ENCODE measurements at regions not wholly inside any gene's neighbourhood (a gene's known extent, or its start where the extent isn't known, plus 50 kb on each side); places are given as distances from the start of the nearest gene placed in this dataset.
"Not testable (repeated sequence)": the region's sequence is repeated elsewhere in the genome, so short reads cannot be mapped to it uniquely, and the experiment has no call there.

DNA sequence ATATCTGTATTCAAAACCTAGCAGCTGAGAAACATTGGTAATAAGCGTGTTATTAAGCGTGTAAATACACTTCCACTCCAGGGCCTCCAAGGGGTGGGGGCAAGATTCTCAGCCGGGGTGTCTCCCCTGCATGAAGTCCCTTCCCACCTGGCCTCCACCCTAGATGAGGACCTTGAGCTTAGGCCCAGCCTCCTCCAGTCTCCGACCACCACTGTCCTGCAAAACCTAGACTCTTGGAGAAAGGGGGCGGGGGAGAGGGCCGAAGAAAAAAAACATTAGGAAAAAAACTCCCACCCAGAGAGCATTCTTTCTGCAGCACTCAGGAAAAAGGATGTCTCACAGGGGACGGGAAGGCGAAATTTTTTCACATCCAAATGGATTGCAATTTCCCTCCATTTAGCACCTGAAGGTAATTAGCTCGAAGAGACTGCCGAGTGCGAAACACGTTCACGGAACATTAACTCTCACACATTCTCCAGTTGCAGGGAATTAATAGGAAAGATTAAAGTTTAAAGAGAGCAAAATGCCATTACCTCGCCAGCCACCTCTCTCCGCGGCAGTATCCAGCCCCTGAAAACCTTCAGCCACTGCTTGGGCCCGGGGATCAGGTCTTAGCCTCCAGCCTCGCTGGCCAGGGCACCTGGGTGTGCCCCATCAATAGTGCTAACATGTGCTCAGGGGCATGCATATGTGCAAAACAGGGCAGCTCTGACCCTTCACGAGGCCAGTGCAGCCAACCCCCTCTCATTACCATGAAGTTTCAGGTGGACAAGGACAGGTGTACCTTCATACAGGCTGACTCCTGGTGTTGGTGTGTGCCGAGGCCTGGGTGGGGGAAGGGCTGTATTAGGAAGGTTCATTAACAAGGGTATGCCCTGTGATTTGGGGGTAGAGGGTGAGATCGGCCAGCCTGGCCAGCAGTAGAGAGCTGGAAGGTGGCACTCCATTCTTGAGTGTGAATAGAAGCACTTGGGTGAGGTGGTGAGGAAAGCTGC is 77.2 kb downstream of the HIF1AN start:
- no peak for DNase-seq

GRCh38 chr10:100613846-100614245 is 78.1 kb downstream of the HIF1AN start:
- no peak for DNase-seq

DNA sequence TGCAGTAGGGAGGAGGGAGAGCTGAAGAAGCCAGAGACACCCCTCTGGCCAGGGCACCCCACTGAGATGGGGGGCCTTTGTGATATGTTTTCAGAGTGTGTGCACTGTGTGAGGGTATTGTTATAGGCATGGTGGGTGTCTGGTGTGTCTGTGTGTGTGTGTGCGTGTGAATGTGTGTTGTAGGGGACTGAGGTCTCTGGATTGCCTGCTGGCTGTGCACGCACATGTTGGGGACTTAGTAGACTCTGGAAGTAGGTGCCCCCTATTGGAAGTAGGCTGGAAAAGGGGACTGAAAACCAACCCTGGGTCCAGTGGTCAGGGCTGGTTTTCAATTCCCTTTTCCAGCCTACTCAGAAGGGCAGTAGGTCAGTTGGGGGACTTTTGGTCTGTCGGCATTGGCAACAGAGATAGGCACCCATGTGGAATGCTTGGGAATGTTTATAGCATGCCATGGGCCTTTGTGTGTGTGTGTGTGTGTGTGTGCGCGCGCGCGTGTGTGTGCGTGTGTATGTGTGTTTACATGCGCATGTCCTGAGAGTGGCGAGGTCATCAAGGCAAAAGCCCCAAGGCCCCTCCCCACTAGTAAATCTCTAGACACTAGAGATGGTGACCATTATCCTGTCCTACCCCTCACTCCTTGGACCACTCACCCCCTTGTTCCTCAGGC is 78.8 kb downstream of the HIF1AN start:
- DNase-seq = no peak

GRCh38 chr10:100615241-100615640 is 79.5 kb downstream of the HIF1AN start:
- DNase-seq = no peak

- no peak for DNase-seq
Measured at GRCh38 chr10:100615908-100616307, 80.2 kb downstream of the HIF1AN start.

DNA sequence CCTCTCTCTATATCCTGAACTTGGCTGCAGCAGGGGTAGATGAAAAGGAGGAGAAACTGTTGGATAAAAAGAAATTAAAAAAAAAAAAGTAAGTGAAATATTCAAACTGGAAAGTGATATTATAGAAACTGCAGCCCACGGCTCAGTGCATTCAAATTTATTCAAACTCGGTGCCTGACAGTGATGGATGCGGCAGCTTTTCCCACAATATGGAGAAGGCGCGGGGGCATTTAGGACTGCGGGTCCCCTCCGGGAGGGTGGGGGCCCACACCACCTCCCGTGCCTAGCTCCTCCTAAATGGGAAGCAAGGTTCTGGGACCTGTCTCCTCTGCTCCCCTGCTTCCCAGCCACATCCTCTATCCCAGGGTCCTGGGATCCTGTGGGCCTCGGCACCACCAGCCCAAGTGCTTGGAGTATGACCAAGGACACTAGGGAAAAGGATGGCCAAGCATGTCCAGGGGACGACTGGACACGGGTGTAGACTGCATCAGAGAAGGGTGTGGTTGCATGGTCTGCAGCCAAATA is 82.4 kb downstream of the HIF1AN start:
- no peak for DNase-seq

DNA sequence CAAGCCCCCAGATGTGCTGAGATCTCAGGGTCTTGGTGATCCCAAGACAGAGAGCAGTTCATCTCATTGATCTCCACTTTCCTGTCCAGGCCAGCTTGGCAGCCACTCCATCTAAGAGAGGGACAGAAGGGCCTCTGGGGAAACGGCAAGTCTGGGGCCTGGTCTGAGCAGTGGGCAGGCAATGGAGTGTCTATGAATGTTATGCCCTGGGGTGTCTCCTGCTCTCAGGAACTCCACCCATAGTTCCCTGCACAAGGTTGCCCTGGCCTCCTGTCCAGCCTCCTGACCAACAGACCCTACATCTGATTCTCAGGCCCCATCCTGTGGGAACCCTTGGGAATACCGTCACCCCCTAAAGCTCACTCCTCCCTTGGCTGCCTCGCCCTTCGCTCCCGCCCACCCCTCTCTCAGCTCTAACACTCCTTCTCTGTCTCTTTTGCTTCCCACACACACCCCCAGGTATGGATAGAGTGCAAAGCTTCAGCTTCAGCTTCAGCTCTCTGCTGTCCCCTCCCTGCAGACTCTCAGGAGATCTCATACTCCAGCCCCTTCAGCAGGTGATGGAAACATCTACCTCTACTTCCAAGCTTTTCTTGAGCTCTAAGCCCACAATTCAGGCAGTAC is 83.0 kb downstream of the HIF1AN start:
- no peak for DNase-seq

- DNase-seq = no peak
Measured at GRCh38 chr10:100620087-100620835, 84.5 kb downstream of the HIF1AN start.

DNA sequence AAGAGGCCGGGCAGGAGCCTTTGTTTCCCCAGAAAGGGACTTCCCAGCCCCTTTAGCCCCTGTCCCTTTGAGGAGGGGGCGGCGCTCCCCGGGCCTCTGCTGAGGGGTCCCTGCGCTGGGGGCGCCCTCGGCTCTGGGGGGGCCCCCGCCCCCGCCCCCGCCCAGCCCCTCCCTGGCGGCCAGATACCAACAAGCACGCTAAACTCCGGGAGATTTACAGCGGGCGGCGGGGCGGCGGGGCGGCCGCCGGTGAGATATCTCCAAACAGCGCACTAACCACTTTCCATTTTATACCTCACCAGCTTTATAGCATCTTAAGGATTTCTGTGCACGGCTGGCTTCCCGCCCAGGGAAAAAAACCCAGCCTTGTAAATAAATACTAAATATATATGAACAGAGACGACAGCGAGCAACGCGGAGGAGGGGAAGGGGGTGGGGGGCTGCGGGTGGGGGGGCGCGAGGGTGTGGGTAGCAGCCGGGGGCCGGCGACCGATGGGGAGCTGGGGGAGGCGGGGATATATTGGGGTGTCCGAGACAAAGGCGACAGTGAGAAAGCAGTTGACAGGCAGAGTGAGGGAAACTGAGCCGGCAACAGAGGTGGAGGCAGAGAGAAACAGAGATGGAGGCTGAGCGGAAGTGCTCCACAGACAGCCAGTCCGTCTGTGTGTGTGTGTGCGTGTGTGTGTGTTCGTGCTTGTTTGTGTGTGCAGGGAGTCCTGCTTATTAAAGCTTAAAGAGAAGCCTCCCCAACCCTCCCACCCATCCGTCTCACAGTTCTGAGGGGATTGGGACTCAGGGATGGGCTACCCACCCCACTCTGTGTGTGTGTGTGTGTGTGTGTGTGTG is 85.8 kb downstream of the HIF1AN start:
- DNase-seq = no peak

GRCh38 chr10:100622946-100623345 is 87.2 kb downstream of the HIF1AN start:
- DNase-seq = no peak

- no peak for DNase-seq
Measured at GRCh38 chr10:100623521-100624230, 87.9 kb downstream of the HIF1AN start.

DNA sequence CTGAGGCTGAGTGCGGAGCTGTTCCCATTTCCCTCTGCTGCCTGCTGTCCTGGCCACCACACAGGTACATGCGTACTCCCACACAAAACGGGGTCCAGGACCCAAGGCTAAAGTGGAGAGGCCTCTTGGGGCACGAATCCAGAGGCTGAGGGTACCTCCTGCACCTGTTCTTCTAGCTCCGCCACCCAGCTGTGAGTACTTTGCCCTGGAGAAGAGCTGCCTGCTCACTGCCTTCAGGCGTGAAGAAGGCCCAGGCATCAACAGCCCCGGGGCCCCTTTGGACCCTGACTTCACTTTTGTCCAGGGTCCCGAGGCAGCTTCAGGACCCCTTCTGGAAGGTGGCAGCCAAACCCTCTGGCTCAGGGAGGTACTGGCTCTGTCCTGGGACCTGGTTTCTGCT is 88.6 kb downstream of the HIF1AN start:
- no peak for DNase-seq

GRCh38 chr10:100625816-100626215 is 90.1 kb downstream of the HIF1AN start:
- DNase-seq = no peak

DNA sequence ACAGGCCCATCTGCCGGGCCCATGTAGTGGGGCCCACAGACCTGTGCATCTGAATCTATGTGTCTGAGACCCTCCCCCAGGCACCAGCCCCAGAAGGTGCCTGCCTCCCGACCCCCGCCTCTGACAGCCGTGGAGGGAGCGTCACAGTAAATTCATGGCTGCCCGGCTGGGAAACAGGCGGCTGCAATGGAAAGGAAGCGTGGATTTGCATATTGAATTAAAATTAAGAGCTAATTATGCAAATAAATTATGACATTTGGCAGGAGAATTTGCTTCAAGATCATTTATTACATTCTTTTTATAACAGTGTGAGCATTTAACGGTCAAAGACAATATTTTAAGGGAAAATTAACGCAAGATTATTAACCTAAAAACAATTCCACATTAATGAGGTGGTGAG is 92.3 kb downstream of the HIF1AN start:
- no peak for DNase-seq

GRCh38 chr10:100631192-100631591 is 95.4 kb downstream of the HIF1AN start:
- DNase-seq = no peak

GRCh38 chr10:100632027-100632426 is 96.3 kb downstream of the HIF1AN start:
- no peak for DNase-seq

DNA sequence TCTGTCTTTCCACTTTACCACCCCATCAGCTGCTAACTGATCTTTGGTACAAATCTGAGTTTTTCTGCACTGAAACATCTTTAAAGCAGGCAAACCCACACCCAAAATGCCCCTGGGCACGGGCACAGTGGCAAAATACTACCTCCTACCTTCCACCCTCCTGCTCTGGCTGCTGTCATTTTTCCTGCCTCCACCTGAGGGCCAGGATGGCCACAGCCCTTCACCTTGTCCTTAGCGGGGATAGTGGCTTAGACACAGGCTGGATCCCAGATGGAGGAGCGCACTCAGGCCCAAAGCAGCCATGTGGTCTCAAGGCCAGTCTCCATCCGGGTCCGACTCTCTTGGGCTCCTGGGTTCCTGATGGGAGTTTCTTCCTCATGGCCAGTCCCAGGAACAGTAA is 98.3 kb downstream of the HIF1AN start:
- no peak for DNase-seq

- DNase-seq = no peak
Measured at GRCh38 chr10:100636848-100637553, 101.3 kb downstream of the HIF1AN start.

DNA sequence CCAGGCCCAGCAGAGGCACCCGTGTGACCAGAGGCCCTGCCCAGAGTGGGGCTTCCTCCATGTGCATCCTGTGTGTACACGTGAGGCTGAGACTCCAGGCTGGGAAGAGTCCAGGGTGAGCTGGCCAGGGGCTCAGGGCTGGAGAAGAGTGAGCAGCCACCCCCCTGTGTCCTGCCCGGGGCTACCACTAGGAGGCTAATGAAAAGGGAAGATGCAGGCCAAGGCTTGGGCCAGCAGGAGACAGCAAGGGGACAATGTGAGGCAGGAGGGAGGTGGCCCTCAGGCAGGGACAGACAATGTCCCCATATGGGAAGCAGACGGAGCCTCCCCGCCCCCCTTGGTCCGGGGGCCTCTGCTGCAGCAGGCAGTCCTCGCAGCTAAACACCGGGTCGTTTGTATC is 102.0 kb downstream of the HIF1AN start:
- DNase-seq = no peak

DNA sequence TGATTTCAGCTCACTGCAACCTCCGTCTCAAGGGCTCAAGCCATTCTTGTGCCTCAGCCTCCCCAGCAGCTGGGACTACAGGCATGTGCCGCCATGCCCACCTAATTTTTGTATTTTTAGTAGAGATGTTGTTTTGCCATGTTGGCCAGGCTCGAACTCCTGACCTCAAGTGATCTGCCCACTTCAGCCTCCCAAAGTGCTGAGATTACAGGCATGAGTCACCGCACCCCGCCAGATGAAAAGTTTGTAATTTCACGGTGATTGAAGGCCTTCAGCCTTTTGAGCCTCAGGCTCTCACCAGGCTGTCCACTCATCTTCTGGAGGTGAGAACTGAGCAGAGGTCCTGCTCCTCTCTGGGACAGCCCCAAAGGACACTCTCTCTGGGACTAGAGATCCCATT is 103.2 kb downstream of the HIF1AN start:
- DNase-seq = not testable (repeated sequence)
